ENCODE measurements at regions not wholly inside any gene's neighbourhood (a gene's known extent, or its start where the extent isn't known, plus 50 kb on each side); places are given as distances from the start of the nearest gene placed in this dataset.

- TF ChIP-seq STAG1 (CRISPR knock-in tag; IDR thresholded peaks at IDR 0.05; ENCODE audit: borderline replicate concordance): no peak
- TF ChIP-seq RBM25 (IDR thresholded peaks at IDR 0.05; ENCODE audit: low read depth, low read length, severe bottlenecking): no peak
- no peak for TF ChIP-seq EP400 (IDR thresholded peaks at IDR 0.05)
- TF ChIP-seq PHF8 (IDR thresholded peaks at IDR 0.05; ENCODE audit: borderline replicate concordance, low read length): no peak
- TF ChIP-seq ZNF395 (CRISPR knock-in tag; IDR thresholded peaks at IDR 0.05): no peak
- no peak for TF ChIP-seq XRCC5 (IDR thresholded peaks at IDR 0.05; ENCODE audit: low read depth, low read length)
- TF ChIP-seq POLR2AphosphoS2 (IDR thresholded peaks at IDR 0.05; ENCODE audit: low read length): no peak
- TF ChIP-seq THRAP3 (IDR thresholded peaks at IDR 0.05; ENCODE audit: borderline replicate concordance): no peak
Measured at GRCh38 chr12:98262902-98263301, 252.5 kb upstream of the TMPO start (continued).

GRCh38 chr12:98274430-98275130 lies 240.8 kb upstream of the TMPO start:
- Histone ChIP-seq H3K27ac (ENCODE audit: extremely low read depth, low read depth, low read length) (no peak overlapping the region), H3K9ac (ENCODE audit: insufficient read depth in 1 of 2, low read depth in 2 of 2, low read length in 2 of 2) (no peak overlapping the region), H4K20me1 (replicated peaks; ENCODE audit: control insufficient read depth, insufficient read depth, low read length) (no peaks in the 10 kb centered on the region), H3K79me2 (ENCODE audit: control insufficient read depth, insufficient read depth, low read length) (no peaks in the 10 kb centered on the region), H3K9me1 (ENCODE audit: control insufficient read depth, insufficient read depth, low read length) (no peaks in the 10 kb centered on the region), H3K9me3 (replicated peaks; ENCODE audit: control insufficient read depth, insufficient read depth, low read depth, low read length) (no peaks in the 10 kb centered on the region), H3K27me3 (ENCODE audit: control insufficient read depth in 2 of 2, insufficient read depth in 2 of 2, low read length in 2 of 2) (no peaks in the 10 kb centered on the region), H3K36me3 (ENCODE audit: control insufficient read depth, insufficient read depth, low read length) (no peaks in the 10 kb centered on the region), H2AFZ (ENCODE audit: low read depth, low read length) (no peak overlapping the region), H3K4me3 (no peak overlapping the region), H3K4me2 (ENCODE audit: insufficient read depth, low read length) (no peak overlapping the region), H3K4me1 (replicated peaks in 1 of 2; ENCODE audit: control insufficient read depth in 2 of 2, insufficient read depth in 2 of 2, low read length in 2 of 2) (no peaks in the 10 kb centered on the region)
- DNase-seq (ENCODE audit: extremely low read depth in 1 of 4, low spot score in 3 of 4) (no peak), ATAC-seq (no peak), FAIRE-seq (no peak)
- WGBS (ENCODE audit: insufficient coverage, low coverage, missing lambda C conversion rate): 3% methylated on average over 5 of the region's 5 CpGs
- BruUV-seq (replicated peaks): no TSS peak
- ChIA-PET CTCF (ENCODE audit: low intra/inter-chr PET ratio) (no interaction called here), POLR2A (no interaction called here)
- in situ Hi-C loops (cut with MboI) (no loop called here), intact Hi-C loops (cut with micrococcal nuclease) (no loop called here)
- TF ChIP-seq PML (IDR thresholded peaks at IDR 0.05; ENCODE audit: low read length) (no peak), ELF1 (tag; IDR thresholded peaks at IDR 0.05) (no peak), EP400 (IDR thresholded peaks at IDR 0.05) (no peak), HLTF (IDR thresholded peaks at IDR 0.05) (no peak), ZFP30 (CRISPR knock-in tag; IDR thresholded peaks at IDR 0.05; ENCODE audit: borderline replicate concordance) (no peak), BRD4 (IDR thresholded peaks at IDR 0.05) (no peak), ARID1B (IDR thresholded peaks at IDR 0.05) (no peak), ZNF449 (CRISPR knock-in tag; IDR thresholded peaks at IDR 0.05) (no peak), GATAD2B (IDR thresholded peaks at IDR 0.05; ENCODE audit: borderline replicate concordance) (no peak), ZNF57 (CRISPR knock-in tag; IDR thresholded peaks at IDR 0.05) (no peak), RBM15 (IDR thresholded peaks at IDR 0.05; ENCODE audit: insufficient read depth, low read length) (no peak)

Data from K562 (cell line).